SU-DHL-6 (cell line): ENCODE measurements at regions not wholly inside any gene's neighbourhood (a gene's known extent, or its start where the extent isn't known, plus 50 kb on each side); places are given as distances from the start of the nearest gene placed in this dataset.

Source experiments
- CTCF ChIP-seq: fragments of 200-600 bp; sonication (generic); IDR thresholded peaks from one replicate; pipeline ENCODE4 v1.5.1; 2017; ENCODE audit warnings: antibody characterized with exemption, mild to moderate bottlenecking, low read length, moderate library complexity; ENCODE audit not compliant: insufficient read depth, poor library complexity, severe bottlenecking
- EZH2phosphoT487 ChIP-seq: fragments of 200-600 bp; sonication (generic), shearing (Covaris generic); conservative IDR thresholded peaks from 2 replicates; pipeline ENCODE4 v1.6.1; 2018; ENCODE audit warnings: mild to moderate bottlenecking, antibody characterized with exemption, low read length, moderate library complexity, mixed read lengths

GRCh38 chr15:23753248-23753647 lies 66.1 kb upstream of the NDN start:
- TF ChIP-seq CTCF (no peak), EZH2phosphoT487 (no peak)
